ENCODE measurements at regions not wholly inside any gene's neighbourhood (a gene's known extent, or its start where the extent isn't known, plus 50 kb on each side); places are given as distances from the start of the nearest gene placed in this dataset.
A peak's percentile ranks its signal among the peaks of the same experiment; 100 is the strongest.

GRCh38 chr1:57707631-57708030, 283.8 kb upstream of the DAB1 start:
- no peak for DNase-seq

GRCh38 chr1:57704811-57705210, 281.0 kb upstream of the DAB1 start:
- DNase-seq, result no peak

- no peak for DNase-seq
Observed at GRCh38 chr1:57704231-57704630, 280.4 kb upstream of the DAB1 start.

- DNase-seq, result no peak
Observed at GRCh38 chr1:57696904-57697303, 273.0 kb upstream of the DAB1 start.

GRCh38 chr1:57696043-57696442, 272.2 kb upstream of the DAB1 start:
- DNase-seq, result no peak

- DNase-seq, result no peak
Observed at GRCh38 chr1:57686306-57686705, 262.4 kb upstream of the DAB1 start.

- DNase-seq, result no peak
Observed at GRCh38 chr1:57683037-57683942, 259.4 kb upstream of the DAB1 start.

GRCh38 chr1:57678138-57678537, 254.3 kb upstream of the DAB1 start:
- no peak for DNase-seq

- no peak for DNase-seq
Observed at GRCh38 chr1:57675776-57676175, 251.9 kb upstream of the DAB1 start.

- DNase-seq, result no peak
Observed at GRCh38 chr1:57674801-57675200, 250.9 kb upstream of the DAB1 start.

GRCh38 chr1:57672346-57673140, 248.7 kb upstream of the DAB1 start:
- no peak for DNase-seq

GRCh38 chr1:57671750-57672149, 247.9 kb upstream of the DAB1 start:
- no peak for DNase-seq

- DNase-seq, result no peak
Observed at GRCh38 chr1:57659804-57660203, 235.9 kb upstream of the DAB1 start.

- no peak for DNase-seq
Observed at GRCh38 chr1:57655161-57655560, 231.3 kb upstream of the DAB1 start.

GRCh38 chr1:57644667-57645066, 220.8 kb upstream of the DAB1 start:
- DNase-seq, result no peak

- no peak for DNase-seq
Observed at GRCh38 chr1:57638239-57638638, 214.4 kb upstream of the DAB1 start.

- peak; percentile 27 for DNase-seq
Observed at GRCh38 chr1:57637155-57637554, 213.3 kb upstream of the DAB1 start.

- DNase-seq, result no peak
Observed at GRCh38 chr1:57633881-57634280, 210.0 kb upstream of the DAB1 start.

GRCh38 chr1:57633056-57633455, 209.2 kb upstream of the DAB1 start:
- DNase-seq, result no peak

- DNase-seq, result peak; percentile 22
Observed at GRCh38 chr1:57632401-57632800, 208.5 kb upstream of the DAB1 start.

GRCh38 chr1:57627612-57628011, 203.8 kb upstream of the DAB1 start:
- no peak for DNase-seq

GRCh38 chr1:57623791-57624538, 200.1 kb upstream of the DAB1 start:
- no peak for DNase-seq
